ENCODE measurements at regions not wholly inside any gene's neighbourhood (a gene's known extent, or its start where the extent isn't known, plus 50 kb on each side); places are given as distances from the start of the nearest gene placed in this dataset.

- DNase-seq, result no peak
Observed at GRCh38 chr2:191614759-191615158, 63.2 kb upstream of the NABP1 start.

GRCh38 chr2:191615596-191615995 is 62.3 kb upstream of the NABP1 start:
- no peak for DNase-seq

GRCh38 chr2:191617575-191617974 is 60.4 kb upstream of the NABP1 start:
- DNase-seq, result no peak

GRCh38 chr2:191618046-191618780 is 59.7 kb upstream of the NABP1 start:
- no peak for DNase-seq

GRCh38 chr2:191618786-191619185 is 59.1 kb upstream of the NABP1 start:
- no peak for DNase-seq

- no peak for DNase-seq
Observed at GRCh38 chr2:191620144-191620543, 57.8 kb upstream of the NABP1 start.

GRCh38 chr2:191622374-191623320 is 55.3 kb upstream of the NABP1 start:
- no peak for DNase-seq

GRCh38 chr2:191625016-191625415 is 52.9 kb upstream of the NABP1 start:
- no peak for DNase-seq

- no peak for DNase-seq
Observed at GRCh38 chr2:191625446-191625845, 52.5 kb upstream of the NABP1 start.

GRCh38 chr2:191626497-191627151 is 51.3 kb upstream of the NABP1 start:
- no peak for DNase-seq

GRCh38 chr2:191627518-191627917 is 50.4 kb upstream of the NABP1 start:
- no peak for DNase-seq
